GM21390 (cell line): ENCODE measurements at regions not wholly inside any gene's neighbourhood (a gene's known extent, or its start where the extent isn't known, plus 50 kb on each side); places are given as distances from the start of the nearest gene placed in this dataset.
"Not testable (repeated sequence)": the region's sequence is repeated elsewhere in the genome, so short reads cannot be mapped to it uniquely, and the experiment has no call there.

ENCODE experiments used
- ATAC-seq: cut with Tn5 transposase; IDR thresholded peaks from one replicate; pipeline ENCODE4 v1.9.1; 2021; ENCODE audit not compliant: unreplicated experiment

DNA sequence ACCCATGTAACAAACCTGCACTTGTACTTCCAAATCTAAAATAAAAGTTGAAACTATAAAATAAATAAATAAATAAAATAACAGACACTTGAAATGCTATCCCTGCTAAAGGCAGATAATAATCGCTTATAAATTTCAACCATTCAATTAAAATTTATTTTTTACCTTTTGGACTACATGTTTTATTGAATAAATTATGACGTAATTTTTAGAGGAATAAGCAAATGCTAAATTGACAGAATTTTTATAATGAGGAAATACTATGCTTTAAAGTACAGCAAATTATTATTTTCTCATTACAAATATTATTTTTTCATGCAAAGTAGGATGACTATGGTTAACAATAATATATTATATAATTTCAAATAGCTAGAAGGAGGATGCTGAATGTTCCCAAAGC lies 658.6 kb upstream of the LMO3 start:
- ATAC-seq, result no peak

DNA sequence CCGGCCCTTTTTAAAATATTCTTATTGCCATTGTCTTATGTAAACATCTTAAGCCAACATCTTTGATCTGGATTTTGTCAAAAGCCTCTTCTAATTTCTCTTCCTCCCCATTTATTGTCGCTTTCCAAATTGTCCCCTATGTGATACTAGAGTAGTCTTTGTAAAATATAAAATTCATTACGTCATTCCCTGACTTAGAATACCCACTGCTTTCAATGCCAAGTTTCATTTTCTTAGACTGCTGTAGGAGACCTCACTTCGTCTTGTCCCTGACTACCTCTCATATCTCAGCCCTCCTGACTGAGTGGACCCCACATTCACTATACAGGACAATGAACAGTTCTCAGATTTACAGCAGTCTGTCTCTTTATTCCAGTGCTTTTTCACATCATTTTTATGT lies 633.9 kb upstream of the LMO3 start:
- no peak for ATAC-seq

- no peak for ATAC-seq
Observed at GRCh38 chr12:17235996-17236395, 630.0 kb upstream of the LMO3 start.

GRCh38 chr12:17215759-17216570 lies 610.0 kb upstream of the LMO3 start:
- no peak for ATAC-seq

DNA sequence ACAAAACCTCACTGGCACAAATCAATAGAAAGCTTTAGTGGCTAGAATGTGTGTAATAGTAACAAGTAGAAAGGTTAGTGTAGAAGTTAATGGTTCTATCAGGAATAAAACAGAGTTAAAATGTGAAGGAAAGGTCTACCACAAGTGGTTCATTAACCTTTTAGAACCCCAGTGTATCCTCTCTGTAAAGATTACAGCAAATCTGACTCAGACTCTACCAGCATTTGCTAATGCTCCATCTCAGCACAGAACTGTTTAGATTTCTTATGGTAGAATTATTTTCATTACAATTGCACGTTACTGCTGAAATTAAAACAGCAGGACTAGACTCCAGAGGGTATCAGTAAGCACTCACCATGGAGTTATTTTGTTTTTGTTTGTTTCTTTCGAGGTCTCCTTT lies 609.0 kb upstream of the LMO3 start:
- ATAC-seq, result no peak

GRCh38 chr12:17206553-17206952 lies 600.6 kb upstream of the LMO3 start:
- no peak for ATAC-seq

- ATAC-seq, result no peak
Observed at GRCh38 chr12:17204289-17205054, 598.5 kb upstream of the LMO3 start.

GRCh38 chr12:17203497-17203896 lies 597.5 kb upstream of the LMO3 start:
- ATAC-seq, result no peak

- no peak for ATAC-seq
Observed at GRCh38 chr12:17197971-17198370, 592.0 kb upstream of the LMO3 start.

GRCh38 chr12:17192721-17193120 lies 586.8 kb upstream of the LMO3 start:
- ATAC-seq, result no peak

- no peak for ATAC-seq
Observed at GRCh38 chr12:17169726-17170471, 563.9 kb upstream of the LMO3 start.

DNA sequence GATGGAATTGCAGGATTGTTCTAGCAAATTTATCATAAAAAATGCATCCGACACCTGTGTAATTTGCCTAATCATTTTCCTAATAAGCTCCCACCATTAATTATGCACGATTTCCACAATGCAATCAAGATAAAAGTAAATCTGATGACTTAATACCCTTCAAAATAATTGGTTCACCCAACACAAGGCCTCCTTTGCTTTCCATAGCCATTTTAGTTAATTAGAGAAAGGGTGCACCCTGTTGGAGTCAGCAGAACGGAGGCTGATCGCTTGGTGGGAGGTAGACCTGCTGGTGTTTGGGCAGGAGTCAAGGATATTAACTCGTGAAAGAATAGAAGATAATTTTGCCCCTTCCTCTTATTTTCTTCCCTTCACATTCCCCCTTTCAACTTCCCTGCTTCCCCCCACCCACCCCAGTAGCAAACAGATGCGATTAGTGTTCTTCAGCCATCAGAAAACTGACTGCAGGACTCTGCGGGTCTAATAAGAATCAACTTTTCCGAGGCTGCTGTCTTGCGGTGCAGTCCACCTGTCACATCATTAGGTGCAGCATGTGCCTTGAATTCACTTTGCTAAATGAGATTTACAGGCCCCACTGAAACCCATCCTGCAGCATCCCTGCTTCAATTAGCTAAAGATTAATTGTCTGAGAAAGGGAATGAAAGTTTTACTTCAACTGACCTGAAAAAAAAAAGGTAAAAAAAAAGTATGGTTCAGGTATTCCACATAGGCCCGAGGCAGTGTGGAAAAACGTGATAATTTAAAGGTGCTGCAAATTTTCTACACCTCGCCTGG lies 553.7 kb upstream of the LMO3 start:
- no peak for ATAC-seq

DNA sequence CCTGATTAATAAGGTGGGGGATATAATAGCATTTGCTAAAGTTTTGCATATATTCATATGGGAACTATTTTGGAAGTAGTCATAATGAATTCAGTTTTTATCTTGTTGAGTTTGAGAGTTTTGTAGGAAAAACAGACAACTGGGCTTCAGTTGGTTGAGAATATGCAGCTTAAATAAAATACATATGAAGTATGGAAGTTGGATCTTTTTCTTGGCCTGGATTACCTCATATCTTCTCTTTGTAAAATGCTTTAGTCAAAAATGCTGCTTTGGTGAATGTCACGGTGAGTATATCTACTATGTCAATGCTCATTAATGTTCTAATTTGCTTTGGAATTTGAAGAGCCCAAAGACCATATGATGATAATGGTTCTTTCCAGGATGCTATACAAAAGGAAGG lies 552.2 kb upstream of the LMO3 start:
- no peak for ATAC-seq

- ATAC-seq, result no peak
Observed at GRCh38 chr12:17151917-17152316, 546.0 kb upstream of the LMO3 start.

DNA sequence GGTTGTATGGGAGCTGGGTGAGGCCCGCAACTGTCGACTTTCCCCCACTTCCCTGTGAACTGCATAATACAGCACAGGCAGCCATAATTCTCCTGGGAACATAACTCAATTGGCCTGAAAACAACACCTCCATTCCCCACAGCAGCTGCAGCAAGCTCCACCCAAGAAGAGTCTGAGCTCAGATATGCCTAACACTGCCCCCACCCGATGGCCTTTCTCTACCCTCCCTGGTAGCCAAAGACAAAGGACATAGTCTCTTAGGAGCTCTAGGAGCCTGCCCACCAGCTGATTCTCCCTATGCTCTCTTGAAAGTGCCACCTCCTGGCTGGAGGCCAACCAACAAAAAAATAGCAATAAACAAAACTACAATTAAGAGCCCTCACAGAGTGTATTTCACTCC lies 542.7 kb upstream of the LMO3 start:
- ATAC-seq, result no peak

- no peak for ATAC-seq
Observed at GRCh38 chr12:17142856-17143255, 536.9 kb upstream of the LMO3 start.

DNA sequence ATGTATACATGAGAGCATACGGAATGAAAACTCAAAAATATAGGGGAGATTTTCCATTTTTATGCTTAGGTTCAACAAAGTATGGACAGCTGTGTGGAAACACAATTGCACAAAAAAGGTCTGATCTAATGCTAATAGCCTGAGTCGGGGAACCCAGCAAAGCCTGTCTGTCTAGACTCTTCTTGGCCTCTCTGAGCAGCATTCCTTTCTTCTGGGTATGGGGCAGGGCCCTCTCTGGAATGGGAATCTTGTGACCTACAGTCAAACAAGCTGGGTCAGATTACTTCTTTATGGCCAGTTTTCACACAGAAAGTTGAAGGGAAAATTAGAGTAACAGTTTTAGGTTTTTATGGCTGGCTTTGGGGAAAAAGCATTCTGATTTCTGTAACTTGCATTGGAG lies 534.0 kb upstream of the LMO3 start:
- ATAC-seq, result no peak

DNA sequence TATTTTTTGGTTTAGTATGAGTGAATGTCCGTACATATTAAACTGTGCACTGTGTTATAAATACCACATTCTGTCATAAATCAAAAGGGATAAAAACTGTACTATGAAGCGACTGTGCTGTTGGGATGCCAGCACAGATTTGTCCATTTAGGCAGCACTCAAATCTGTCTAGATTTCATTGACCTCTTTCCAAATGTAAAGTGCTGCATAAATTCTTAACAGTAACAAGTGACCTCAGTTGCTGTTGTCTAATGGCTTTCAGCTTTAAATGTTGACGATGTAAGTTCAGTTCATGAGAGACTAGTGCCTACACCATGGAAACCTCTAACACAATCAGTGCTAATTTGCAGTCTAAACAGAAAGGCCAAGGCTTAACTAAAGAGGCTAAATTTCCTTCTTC lies 531.4 kb upstream of the LMO3 start:
- no peak for ATAC-seq

DNA sequence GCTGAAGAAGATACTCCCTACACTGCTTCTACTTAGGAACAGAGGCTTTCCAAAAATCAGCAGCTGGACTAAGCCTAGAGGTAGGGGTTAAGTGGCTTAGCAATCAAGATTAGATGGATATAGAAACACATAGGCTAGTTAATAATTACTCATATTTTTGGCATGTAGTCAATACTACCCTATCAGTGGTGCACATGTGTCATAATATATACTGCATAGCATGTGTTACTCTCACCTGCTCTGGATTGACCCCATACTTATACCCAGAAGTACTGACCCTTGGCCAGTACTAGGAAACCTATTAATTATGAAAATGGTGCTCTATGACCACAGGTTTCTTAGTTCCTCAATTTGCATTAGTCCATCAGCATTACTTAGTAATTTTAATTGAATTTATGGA lies 528.4 kb upstream of the LMO3 start:
- no peak for ATAC-seq

GRCh38 chr12:17132336-17132735 lies 526.4 kb upstream of the LMO3 start:
- ATAC-seq, result no peak

DNA sequence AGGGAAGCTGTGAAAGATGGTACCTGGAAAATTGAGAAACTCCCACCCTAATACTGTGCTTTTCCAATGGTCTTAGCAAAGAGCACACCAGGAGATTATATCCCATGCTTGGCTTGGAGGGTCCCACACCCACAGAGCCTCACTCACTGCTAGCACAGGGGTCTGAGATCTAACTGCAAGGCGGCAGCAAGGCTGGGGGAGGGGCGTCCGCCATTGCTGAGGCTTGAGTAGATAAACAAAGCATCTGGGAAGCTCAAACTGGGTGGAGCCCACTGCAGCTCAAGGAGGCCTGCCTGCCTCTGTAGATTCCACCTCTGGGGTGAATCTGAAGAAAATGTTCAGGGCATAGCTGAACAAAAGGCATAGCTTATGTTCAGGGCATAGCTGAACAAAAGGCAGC lies 510.6 kb upstream of the LMO3 start:
- ATAC-seq, result not testable (repeated sequence)
